ENCODE measurements at regions not wholly inside any gene's neighbourhood (a gene's known extent, or its start where the extent isn't known, plus 50 kb on each side); places are given as distances from the start of the nearest gene placed in this dataset.

DNA sequence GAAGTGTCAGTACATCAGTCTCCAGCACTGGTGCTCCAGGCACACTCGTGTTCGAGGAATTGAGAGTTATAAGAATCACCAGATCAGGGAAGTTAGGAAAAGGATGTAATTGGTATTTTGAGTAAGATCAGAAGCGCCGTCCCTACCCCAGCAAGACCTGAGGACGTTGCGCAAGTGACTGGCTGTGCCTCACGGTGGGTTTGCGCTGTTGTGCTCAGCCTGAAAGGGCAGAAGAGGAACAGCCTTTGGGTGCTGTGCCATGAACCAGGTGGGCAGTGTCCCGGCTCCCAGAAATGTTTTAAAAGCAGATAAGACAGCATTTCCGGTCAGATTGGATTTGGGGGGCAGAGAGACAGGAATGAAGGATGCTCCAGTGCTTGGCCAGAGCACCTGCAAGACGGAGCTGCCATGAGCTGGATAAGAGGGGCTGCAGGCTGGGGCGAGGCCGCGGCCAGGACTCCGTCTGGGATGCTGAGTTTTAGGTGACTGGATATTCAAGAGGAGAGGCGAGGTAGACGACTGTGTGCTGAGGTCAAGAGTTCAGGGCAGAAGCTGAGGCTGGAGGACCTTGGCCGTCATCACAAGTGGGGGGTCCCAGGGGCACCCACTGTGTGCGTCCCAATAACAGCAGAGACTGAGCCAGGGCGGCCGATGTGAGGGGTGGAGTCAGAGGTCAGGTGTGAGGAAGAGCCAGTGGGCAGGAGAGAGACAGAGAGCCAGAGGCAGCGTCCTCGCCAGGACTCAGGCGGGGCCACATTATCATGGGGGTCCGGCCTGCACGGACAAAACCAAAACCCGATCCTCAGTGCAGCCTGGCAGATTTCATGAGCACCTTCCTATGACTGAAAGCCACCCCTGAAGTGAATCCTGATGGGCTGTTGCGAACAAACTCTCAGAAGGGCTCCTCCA, 77.7 kb upstream of the ALKAL2 start:
- no peak overlapping the region for H3K4me2 ChIP-seq (ENCODE audit: insufficient read depth, low read length)

More for the DNA sequence above, 77.7 kb upstream of the ALKAL2 start:
- Histone ChIP-seq H3K9me1 (replicated peaks; ENCODE audit: control insufficient read depth, extremely low read depth, insufficient read depth, low read length) (no peaks in the 10 kb centered on the region), H3K9ac (replicated peaks; ENCODE audit: extremely low read depth, insufficient read depth, low read length) (no peak overlapping the region), H3K9me3 (replicated peaks; ENCODE audit: control insufficient read depth, insufficient read depth, low read length) (peaks cover 2% of the 10 kb centered on the region), H3K4me1 (ENCODE audit: control insufficient read depth, extremely low read depth, insufficient read depth, low read length) (no peaks in the 10 kb centered on the region), H3K27ac (ENCODE audit: insufficient read depth, low read depth, low read length) (no peak overlapping the region), H3K4me3 (replicated peaks in 1 of 3; ENCODE audit: insufficient read depth in 1 of 3, low read depth in 1 of 3, low read length in 3 of 3) (no peak overlapping the region), H3K36me3 (ENCODE audit: control insufficient read depth in 2 of 2, extremely low read depth in 1 of 2, insufficient read depth in 2 of 2, low read length in 2 of 2) (no peaks in the 10 kb centered on the region), H3K27me3 (ENCODE audit: control insufficient read depth in 2 of 2, insufficient read depth in 2 of 2, low read length in 2 of 2) (no peaks in the 10 kb centered on the region), H4K20me1 (replicated peaks; ENCODE audit: control insufficient read depth, extremely low read depth, insufficient read depth, low read length) (no peaks in the 10 kb centered on the region), H3K79me2 (ENCODE audit: control insufficient read depth, insufficient read depth, low read length) (no peaks in the 10 kb centered on the region), H2AFZ (ENCODE audit: low read depth, low read length) (no peak overlapping the region)
- no TSS peak for BruUV-seq (replicated peaks)
- FAIRE-seq: no peak
- dilution Hi-C loops (cut with MboI; ENCODE audit: extremely low pct_ligation_motif_present, low sequenced_read_pairs): no loop called here
- intact Hi-C loops (cut with micrococcal nuclease): no loop called here
- DNase-seq (ENCODE audit: low read depth, low spot score): no peak
- TF ChIP-seq EZH2 (IDR thresholded peaks at IDR 0.05; ENCODE audit: borderline replicate concordance, low read depth, low read length, severe bottlenecking) (no peak), FOS (IDR thresholded peaks at IDR 0.05; ENCODE audit: borderline replicate concordance, insufficient read depth, low read length) (no peak), POLR2AphosphoS5 (IDR thresholded peaks at IDR 0.05; ENCODE audit: insufficient read depth, low read depth, low read length) (no peak)
- TF ChIP-seq, protein P1, sequence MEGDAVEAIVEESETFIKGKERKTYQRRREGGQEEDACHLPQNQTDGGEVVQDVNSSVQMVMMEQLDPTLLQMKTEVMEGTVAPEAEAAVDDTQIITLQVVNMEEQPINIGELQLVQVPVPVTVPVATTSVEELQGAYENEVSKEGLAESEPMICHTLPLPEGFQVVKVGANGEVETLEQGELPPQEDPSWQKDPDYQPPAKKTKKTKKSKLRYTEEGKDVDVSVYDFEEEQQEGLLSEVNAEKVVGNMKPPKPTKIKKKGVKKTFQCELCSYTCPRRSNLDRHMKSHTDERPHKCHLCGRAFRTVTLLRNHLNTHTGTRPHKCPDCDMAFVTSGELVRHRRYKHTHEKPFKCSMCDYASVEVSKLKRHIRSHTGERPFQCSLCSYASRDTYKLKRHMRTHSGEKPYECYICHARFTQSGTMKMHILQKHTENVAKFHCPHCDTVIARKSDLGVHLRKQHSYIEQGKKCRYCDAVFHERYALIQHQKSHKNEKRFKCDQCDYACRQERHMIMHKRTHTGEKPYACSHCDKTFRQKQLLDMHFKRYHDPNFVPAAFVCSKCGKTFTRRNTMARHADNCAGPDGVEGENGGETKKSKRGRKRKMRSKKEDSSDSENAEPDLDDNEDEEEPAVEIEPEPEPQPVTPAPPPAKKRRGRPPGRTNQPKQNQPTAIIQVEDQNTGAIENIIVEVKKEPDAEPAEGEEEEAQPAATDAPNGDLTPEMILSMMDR (IDR thresholded peaks at IDR 0.05; ENCODE audit: extremely low read depth in 1 of 2, insufficient read depth in 1 of 2, low read depth in 1 of 2, low read length in 2 of 2): no peak
- CTCF ChIA-PET: no interaction called here
- POLR2A ChIA-PET: no interaction called here

All from endothelial cell of umbilical vein (primary cell).